GM06990 (cell line): ENCODE measurements at regions not wholly inside any gene's neighbourhood (a gene's known extent, or its start where the extent isn't known, plus 50 kb on each side); places are given as distances from the start of the nearest gene placed in this dataset.
"Not testable (repeated sequence)": the region's sequence is repeated elsewhere in the genome, so short reads cannot be mapped to it uniquely, and the experiment has no call there.

Experiments used
- DNase-seq: peaks from one replicate; pipeline ENCODE4 v3.0.0-alpha.2; 2011; ENCODE audit not compliant: insufficient read length; ENCODE audit errors: extremely low read depth
- H3K27me3 ChIP-seq: replicated peaks from 2 replicates; pipeline ENCODE4 v1.6.0; 2011; ENCODE audit warnings: low read length; ENCODE audit not compliant: control insufficient read depth, insufficient read depth
- H3K36me3 ChIP-seq: 2 replicates; pipeline ENCODE4 v1.5.1; 2011; ENCODE audit warnings: low read length; ENCODE audit not compliant: control insufficient read depth, insufficient read depth
- H3K4me3 ChIP-seq: replicated peaks from 2 replicates; pipeline ENCODE4 v1.5.1; 2011; ENCODE audit warnings: low read depth, mild to moderate bottlenecking, control low read depth, low read length
- TF ChIP-seq, protein P1 (sequence below): IDR thresholded peaks from 2 replicates; pipeline ENCODE4 v1.5.1; 2011; ENCODE audit warnings: low read length, control low read depth, mild to moderate bottlenecking, inconsistent platforms; ENCODE audit not compliant: insufficient read depth, poor library complexity, severe bottlenecking

DNA sequence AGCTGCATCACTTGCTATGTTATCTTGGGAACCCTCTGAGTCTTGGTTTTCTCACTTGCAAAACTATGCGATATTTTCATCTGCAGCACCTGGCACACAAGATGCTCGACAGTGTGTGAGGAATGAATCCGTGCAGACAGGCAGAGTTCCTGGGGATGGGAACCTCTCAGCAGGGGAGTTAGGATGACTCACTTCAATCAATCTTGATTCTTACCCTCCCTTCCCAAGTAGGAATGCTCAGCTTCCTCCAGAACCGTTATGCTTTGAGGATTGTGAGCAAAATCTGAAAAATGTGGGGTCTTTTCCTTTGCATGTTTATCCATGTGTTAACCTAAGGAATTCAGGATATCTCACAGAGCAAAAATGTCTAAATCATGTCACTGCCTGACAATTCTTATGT is 68.9 kb upstream of the HNF1B start:
- no peak for DNase-seq
- H3K4me3 ChIP-seq = no peak overlapping the region
- no peaks in the 10 kb centered on the region for H3K27me3 ChIP-seq
- H3K36me3 ChIP-seq = no peaks in the 10 kb centered on the region
- TF ChIP-seq, protein P1, sequence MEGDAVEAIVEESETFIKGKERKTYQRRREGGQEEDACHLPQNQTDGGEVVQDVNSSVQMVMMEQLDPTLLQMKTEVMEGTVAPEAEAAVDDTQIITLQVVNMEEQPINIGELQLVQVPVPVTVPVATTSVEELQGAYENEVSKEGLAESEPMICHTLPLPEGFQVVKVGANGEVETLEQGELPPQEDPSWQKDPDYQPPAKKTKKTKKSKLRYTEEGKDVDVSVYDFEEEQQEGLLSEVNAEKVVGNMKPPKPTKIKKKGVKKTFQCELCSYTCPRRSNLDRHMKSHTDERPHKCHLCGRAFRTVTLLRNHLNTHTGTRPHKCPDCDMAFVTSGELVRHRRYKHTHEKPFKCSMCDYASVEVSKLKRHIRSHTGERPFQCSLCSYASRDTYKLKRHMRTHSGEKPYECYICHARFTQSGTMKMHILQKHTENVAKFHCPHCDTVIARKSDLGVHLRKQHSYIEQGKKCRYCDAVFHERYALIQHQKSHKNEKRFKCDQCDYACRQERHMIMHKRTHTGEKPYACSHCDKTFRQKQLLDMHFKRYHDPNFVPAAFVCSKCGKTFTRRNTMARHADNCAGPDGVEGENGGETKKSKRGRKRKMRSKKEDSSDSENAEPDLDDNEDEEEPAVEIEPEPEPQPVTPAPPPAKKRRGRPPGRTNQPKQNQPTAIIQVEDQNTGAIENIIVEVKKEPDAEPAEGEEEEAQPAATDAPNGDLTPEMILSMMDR = no peak

- not testable (repeated sequence) for DNase-seq, H3K27me3 ChIP-seq, H3K4me3 ChIP-seq, H3K36me3 ChIP-seq
Measured at GRCh38 chr17:37808846-37809245, 64.0 kb upstream of the HNF1B start.

GRCh38 chr17:37802712-37803416 is 58.0 kb upstream of the HNF1B start:
- no peak for DNase-seq
- no peaks in the 10 kb centered on the region for H3K36me3 ChIP-seq
- TF ChIP-seq, protein P1 = no peak
- no peaks in the 10 kb centered on the region for H3K27me3 ChIP-seq
- H3K4me3 ChIP-seq = no peak overlapping the region

DNA sequence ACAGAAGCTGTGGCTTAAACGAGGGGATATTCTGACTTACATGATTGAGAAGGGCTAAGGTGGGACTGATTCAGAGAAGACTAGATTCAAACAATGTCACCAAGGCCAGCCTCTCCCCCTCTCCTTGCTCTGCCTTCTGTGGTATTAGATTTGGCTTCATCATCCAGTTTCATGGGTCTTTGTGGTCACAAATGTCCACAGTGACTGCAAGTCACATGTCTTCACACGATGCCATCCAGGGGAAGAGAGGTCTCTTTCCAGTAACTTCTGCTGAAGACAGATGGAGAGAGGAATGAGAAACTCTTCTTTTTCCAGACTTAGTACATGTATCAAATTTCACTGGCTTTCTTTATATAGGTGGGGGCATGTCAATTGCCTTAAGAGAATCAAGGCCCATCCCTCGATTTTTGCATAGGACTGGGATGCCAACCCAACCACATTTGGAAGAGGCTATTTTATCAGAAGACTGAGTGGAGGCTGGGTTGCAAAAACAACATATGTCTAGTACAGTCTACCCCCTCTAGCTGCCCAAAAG is 57.3 kb upstream of the HNF1B start:
- H3K4me3 ChIP-seq = no peak overlapping the region
- H3K27me3 ChIP-seq = no peaks in the 10 kb centered on the region
- TF ChIP-seq, protein P1 = no peak
- no peak for DNase-seq
- no peaks in the 10 kb centered on the region for H3K36me3 ChIP-seq

- no peaks in the 10 kb centered on the region for H3K36me3 ChIP-seq
- no peaks in the 10 kb centered on the region for H3K27me3 ChIP-seq
- H3K4me3 ChIP-seq = no peak overlapping the region
- no peak for DNase-seq
- TF ChIP-seq, protein P1 = no peak
Measured at GRCh38 chr17:37801171-37801570, 56.3 kb upstream of the HNF1B start.

DNA sequence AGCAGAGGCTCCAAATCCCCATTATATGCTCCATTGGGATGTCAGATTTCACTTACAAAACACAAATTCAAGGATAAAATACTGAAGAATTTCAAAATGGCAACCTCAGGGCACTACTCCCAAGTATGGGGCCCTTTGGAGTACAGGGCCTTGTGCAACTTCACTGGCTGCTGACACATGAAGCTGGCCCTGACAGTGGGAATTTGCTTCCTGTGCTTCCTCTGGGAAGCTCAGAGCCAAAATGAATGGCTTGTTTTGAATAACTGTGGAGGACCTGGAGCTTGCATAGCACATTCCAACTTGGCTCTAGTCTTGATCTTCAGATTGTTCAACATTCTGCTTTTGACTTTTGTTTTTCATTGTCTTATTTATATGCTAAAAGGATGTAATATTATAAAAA is 52.3 kb upstream of the HNF1B start:
- DNase-seq = no peak
- Histone ChIP-seq H3K36me3 (no peaks in the 10 kb centered on the region), H3K4me3 (no peak overlapping the region), H3K27me3 (no peaks in the 10 kb centered on the region)
- TF ChIP-seq, protein P1 = no peak
